Stimulated activated naive CD4-positive, alpha-beta T cell (primary cell): ENCODE measurements at regions not wholly inside any gene's neighbourhood (a gene's known extent, or its start where the extent isn't known, plus 50 kb on each side); places are given as distances from the start of the nearest gene placed in this dataset.
"Not testable (repeated sequence)": the region's sequence is repeated elsewhere in the genome, so short reads cannot be mapped to it uniquely, and the experiment has no call there.

Experiments used
- DNase-seq, 6 experiments: peaks; one replicate each; lab custom pipeline; 2025; lab: John Stamatoyannopoulos, UW

DNA sequence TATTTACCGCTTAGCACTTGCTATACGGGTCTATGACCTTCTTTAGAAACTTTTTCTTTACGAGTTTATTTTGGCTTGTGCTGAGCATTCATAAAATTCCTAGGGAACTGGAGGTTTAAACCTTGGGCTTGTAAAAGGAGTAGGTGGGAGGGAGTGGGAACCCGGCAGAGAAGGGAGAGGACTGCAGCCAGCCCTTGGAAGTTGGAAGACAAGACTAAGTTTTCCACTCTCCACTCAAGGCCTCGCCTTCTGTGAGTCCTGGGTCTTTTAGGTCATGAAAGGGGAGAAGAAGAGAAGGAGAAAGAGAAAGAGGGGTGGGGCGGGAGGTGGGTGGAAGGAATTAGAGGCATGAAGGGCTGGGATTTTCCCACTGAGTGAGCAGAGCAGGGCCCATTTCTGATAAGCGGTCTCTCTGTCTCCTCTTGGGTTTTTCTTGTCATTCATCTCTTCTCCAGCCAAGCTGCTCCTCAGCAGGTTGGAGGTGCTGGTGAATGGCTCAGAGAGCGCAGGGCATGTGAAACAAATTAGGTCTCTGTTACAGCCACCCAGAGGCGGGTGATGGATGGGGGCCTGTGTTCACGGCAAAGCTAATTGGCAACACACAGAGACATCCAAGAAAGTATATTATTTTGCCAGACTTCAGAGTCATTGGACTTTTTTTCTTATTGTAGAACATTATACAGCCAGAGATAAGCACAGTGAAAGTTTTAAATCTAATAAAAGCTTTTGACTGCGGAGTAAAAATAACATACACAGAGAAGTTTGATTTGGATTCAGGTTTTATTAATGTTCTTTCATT, 247.3 kb downstream of the FOXD2 start:
- DNase-seq: no peak

DNA sequence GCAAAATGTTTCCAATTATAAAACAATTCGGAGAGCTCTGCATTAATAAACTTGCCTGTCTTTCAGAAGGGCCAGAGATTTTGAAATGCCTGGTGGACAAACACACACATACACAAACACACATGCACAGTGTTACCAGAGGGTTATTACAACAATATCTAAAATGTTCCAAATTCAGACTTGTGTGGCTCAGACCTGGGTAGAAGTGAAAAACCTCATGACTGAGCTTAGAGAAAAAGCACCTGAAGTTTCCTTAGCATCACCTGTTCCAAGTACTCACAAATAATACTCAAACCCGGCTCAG, 247.9 kb downstream of the FOXD2 start:
- DNase-seq: no peak

DNA sequence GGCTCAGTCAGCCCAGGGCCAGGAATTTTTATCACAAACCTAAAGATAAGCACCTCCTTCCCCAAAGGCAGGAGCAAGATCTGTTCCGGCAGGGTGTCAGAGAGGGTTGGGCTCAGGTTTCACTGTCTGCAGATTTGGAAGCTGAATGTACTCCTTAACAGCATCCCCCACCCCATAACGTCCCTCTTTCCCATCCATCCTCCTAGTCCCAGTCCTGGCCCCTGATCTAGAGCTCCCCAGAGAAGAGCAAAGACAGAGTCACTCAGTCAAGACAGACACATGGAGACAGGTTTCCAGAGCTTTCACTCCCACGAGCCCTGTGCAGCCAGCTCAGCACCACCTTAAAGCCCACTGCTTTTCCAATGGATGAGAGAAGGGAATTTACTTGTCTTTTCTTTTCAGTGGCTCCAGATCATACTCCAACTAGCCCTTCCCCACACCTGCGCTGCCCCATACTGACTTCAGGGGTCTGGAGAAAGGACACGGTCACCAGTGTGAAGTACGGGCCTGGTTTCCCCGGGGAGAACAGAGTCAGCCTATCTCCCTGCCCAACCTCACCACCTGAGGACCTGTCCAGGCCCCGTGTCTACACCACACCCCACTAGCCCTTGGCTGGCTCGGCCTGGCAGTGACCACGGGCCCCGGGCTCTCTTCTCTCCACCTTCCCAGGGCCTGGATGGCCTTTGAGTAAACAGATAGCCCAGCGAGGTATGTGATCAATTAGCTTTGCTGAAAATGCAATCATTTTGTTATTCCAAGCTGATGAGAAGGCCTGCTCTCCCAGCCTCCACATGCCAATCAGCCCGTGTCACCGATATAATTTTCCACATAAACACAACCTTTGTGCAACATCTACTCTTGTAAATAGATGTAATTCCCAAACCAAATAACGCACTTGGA, 249.1 kb downstream of the FOXD2 start:
- no peak for DNase-seq

DNA sequence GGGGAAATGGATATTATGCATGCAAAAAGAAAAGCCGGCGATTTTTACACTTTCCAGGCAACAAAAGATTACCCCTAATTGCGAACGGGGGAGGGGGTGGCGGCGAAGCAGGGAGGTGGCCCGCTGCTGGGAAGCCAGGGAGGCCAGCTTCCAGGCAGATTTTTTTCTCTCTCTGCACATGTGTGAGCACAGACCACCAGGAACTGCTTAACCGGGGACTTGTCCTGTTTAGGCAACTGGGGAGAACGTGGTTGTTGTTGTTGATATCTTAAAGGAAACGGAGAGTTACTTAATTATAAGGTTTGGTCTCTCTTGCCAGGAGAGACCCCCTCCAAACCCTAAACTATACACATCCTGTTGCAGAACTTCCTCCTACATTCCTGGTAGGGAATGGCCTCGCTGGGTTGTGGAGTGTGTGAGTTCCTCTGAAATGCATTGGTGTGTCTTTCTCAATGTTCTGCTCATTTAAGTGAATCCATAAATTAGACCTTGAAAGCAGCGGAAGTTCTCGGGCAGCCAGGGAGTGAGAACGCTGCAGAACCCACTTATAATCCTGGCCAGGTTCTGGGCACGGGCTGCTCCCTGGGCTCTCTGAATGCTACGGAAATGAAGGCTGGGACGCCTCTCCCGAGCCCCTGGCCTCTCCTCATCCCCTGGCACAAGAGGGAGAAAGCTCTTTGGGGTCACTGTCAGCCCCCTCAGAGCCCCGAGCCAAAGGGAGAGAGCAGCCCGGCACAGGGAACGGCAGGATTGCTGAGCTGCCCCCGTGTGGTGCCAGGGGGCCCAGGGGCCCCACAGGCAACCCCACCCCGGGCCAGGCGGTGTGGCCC, 250.0 kb downstream of the FOXD2 start:
- DNase-seq: no peak

DNA sequence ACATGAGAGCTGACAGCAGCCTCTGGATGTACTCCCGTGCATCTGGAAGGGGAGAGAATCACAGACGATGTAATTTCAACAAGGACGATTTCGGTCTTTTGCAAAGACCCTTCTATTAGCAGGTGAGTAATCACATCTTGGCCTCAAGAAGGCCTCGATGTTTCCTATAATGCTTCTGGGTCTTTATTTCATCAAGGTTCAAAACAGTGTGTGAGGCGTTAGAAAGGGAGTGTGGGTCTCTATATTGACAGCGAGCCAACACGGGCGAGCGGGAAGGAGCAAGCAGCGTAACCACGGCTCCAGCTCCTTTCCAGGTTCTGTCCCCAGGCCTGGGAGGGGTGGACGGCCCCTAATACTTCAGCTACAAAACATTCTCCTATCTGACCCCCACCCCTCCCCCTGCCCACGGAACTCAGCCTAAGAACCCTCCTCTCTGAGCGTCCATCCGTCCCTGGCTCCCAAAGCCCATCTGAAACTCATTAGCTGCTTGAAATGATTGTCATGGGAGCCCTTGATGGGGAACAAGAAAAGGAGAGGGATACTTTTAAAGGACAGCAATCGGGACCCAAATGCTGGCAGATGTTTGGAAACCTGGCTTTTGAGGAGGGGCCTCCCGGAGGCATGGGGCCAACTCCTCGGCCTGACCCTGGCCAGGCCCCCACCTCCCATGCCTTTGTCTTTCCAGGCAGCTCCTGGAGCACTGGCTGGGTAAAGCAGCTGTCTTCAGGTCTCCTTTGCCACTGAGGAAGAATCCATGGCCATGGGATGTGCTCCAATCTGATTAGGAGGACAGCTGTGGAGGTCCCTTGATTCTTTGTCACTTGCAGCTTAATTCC, 250.8 kb downstream of the FOXD2 start:
- no peak for DNase-seq

DNA sequence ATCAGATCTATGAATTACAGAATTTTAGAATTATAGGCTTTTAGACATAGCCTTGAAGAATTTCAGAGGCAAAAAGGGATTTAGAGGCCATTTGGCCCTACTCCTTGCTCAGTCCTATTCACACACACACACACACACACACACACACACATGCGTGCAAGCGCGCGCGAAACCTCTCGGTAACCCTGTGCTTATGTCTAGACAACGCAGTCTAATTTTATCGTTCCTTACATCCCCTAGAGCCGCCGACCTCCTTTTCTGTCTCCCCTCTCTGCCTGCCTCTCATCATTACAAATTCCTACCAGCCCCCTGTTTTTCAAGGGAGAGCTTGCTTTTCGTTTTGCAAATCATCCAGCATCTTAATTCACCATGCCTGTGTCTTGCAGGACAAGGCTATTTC, 252.1 kb downstream of the FOXD2 start:
- DNase-seq: no peak

DNA sequence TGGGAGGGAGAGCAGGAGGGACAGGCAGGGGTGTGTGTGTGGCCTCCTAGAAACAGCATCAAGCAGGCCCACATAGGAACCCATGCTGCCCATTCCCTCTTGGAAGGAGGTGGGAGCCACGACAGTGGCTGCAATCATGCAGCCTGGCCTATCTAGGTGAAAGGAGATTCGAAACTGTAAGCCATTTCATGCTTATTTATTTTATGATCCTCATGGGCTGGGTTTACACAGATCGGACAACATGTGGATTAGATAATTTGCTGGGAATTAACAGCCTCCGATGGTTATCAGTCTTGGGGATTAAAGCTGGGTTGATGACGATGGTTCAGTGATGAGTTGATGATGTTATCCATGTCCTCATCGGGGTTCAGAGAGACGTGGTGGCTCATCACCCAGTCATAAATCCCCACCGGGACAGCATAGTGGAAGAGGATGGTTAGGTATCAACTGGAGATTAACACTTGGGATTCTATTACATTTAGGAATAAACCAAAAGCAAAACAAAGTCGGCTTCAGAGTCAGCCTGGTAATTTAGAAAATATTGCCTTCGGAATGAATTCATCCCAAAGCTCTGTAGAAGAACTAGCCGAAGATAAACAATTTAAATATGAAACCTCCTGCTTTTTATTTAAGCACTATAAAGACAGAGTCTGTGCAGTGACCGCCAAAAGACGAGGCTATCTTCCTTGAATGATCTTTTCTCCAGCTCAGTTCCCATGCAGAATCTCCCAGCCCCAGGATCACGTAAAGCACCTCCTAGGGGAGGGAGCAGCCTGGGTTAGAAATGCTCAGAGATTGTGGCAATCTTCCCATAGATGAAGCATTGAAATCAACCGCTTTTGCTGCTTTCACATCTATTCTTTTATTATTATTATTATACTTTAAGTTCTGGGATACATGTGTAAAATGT, 252.8 kb downstream of the FOXD2 start:
- no peak for DNase-seq

DNA sequence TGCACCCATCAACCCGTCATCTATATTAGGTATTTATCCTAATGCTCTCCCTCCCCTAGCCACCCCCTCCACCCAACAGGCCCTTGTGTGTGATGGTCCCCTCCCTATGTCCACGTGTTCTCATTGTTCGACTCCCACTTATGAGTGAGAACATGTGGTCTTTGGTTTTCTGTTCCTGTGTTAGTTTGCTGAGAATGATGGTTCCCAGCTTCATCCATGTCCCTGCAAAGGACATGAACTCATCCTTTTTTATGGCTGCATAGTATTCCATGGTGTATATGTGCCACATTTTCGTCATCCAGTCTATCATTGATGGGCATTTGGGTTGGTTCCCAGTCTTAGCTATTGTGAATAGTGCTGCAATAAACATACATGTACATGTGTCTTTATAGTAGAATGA, 253.4 kb downstream of the FOXD2 start:
- not testable (repeated sequence) for DNase-seq

DNA sequence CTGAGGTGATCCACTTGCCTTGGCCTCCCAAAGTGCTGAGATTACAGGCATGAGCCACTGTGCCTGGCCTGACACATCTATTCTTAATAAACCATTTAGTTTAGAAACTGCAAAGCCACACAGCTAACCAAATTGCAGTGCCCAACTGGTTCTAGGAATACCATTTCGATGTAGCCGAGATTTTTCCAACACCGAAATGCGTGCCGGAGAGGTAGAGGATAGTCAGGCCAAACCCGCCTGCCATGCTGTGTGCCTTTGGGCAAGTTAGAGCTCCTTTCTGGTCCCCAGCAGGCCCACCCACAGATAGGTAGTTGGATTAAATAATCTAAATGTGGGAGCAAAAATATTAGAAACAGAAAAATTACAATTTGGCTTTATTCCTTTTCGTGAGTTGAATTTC, 254.4 kb downstream of the FOXD2 start:
- DNase-seq: no peak

DNA sequence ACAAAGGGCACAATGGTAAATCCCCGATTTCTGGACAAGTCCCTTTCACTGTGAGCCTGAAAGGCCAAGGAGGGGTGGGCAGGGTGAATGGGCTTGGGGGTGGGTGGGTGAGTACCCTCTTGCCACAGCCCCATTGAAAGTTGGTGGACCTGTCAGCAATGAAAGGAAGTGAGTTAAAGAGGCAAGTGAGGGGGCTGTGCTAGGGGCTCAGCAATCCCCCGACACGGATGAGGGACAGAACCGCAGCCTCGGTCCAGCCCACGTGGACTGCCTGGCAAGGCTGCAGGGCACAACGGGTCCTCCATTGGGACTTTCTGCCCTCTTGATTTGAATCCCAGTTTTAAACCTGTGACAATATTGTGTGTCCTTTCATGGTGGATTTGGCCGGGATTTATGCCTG, 255.3 kb downstream of the FOXD2 start:
- DNase-seq: no peak

DNA sequence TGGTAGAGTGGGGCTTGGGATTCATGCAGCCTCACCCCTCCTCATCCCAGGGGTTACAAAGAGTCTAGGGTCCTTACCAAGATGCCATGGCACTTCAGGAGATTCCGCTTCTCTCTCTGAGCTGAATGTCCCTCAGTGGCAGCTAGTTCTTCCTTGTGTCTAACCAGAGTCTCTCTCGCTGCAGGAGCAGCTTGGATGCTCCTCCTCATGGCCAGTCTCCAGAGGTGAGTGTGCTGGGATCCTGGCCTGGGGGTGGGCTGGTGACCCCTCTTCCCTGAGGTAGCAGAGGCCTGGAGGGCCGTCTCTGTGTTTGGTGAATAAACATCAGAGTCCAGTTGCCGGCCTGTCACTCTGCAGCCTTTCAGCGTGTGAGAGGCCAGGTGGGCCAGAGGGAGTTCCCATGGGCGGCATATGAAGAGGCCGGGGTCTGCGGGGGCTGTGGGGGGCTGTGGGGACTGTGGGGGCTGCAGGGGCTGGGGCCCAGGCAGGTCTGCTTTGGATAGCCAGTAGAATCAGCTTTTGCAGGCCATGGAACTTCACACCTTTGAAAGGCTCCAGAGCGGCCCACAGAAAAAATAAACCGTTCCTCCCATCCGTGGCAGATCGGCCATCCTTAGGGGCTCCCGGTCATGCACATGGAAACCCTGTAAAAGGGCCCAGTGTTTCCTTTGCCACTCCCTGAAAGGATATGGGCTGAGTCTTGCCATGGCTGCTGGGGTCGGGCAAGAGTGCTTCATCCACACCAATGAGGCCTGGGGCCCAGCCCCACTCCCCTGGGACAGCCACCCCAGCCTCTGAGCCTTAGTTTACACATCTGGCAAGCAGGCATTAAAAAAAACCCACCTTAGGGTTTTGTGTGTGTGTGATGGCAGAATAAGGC, 256.4 kb downstream of the FOXD2 start:
- DNase-seq: no peak

DNA sequence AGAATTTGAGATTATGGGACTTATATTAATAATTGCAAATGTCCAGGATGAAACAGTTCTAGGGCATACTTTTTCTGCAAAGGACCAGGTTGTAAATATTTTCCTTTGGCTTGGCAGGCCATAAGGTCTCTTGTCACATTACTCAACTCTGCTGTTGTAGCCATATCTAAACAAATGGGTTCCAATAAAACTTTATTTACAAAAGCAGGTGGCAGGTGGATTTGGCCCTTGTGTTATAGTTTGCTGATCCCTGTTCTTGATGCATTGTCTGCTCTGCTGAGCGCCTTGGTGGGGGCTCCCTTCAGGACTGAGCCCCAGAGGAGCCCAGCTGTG, 258.5 kb downstream of the FOXD2 start:
- no peak for DNase-seq

DNA sequence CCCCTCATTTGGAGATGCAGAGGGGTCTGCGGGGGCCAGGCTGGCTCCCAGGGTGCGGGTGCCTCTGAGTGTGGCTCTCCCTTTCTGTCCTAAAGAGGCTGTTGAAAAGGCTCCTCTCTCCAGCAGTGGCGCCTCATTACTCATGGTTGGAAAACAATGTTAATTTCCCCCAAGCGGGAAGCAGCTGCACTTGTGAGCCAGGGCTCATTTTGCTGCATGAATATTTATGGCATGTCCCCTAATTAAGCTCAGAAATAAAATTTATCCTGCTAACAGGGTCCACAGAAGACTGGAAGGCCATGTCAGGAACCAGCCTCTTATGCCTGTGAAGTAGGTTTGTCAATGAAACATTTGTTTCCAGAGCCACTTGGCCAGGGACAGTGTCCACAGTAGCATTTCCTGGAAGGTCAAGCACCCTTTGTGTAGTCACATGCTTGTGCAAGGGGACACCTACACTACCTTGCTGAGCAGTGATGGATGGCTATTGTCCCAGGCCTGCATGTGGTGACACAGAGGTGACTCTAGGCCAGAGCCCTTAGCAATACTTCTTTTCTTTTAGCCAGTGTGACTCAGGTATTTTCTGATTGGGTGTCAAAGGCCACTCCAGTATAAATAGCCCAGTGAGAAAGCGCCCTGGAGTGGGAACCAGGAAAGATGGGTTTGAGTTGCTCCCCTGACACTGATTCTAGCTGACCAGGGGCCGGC, 259.0 kb downstream of the FOXD2 start:
- DNase-seq: no peak

DNA sequence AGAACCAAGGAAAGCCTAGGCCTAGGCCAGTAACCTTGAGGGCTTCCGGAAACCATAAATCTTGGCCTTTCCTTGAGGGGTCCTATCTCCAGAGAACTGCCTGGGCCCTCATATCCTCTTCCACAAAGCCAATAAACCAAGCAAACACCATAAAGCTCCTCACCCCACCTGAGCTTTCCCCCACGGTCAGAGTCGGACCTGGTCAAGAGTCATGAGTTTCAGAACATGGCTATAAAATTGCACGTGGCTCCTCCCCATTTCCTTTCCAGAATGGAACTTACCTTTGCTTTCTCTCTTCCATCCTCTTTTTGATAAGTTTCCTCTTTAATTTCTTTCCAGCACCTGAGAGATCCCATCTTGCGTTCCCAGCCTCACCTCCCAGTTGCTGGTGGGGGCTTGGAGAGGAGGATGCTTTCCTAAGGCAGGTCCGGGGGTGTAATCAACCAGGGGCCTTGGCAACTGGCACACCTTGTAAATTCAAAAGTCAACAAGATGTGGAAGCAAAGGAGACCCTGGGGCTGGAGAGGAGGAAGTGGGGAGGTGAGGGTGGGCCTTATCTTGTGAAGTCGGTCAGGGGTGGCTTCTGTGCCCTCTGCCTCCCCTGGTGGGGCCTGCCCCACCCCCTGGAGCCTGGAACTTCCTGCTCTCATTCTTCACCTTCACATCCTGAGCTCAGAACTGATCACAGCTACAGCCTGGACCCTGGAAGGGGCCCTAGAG, 259.9 kb downstream of the FOXD2 start:
- no peak for DNase-seq

DNA sequence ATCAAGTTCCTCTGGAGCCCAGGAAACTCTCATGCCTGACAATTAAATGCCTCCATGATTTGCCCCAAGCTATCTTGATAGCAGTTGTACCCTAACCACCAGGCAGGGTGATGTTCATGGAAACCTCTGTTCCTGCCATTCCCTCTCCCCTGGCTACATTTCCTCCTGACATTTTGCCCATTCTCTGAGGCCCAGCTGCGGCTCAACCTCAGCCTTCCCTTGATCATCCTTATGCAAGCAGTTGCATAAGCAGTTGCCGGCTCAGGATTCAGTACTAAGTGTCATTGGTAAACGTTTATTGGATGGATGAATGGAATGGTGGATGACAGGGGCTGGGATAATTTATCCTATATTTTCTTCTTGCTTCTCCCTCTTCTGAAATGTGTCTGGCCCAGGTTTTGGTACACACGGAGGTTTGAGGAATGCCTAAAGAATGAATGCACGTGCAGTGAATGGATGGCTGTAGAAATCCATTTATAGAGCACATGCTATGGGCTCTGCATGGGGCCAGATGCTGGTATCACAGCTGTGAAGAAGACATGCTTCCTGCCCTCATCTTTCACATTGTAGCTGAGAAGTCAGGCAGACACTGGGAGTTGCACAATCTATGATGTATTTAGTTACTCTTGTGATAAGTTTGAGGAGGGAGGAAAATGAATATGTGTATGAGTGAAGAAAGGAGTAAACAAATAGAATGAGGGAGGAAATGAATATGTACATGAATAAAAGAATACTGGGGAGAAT, 261.8 kb downstream of the FOXD2 start:
- no peak for DNase-seq

DNA sequence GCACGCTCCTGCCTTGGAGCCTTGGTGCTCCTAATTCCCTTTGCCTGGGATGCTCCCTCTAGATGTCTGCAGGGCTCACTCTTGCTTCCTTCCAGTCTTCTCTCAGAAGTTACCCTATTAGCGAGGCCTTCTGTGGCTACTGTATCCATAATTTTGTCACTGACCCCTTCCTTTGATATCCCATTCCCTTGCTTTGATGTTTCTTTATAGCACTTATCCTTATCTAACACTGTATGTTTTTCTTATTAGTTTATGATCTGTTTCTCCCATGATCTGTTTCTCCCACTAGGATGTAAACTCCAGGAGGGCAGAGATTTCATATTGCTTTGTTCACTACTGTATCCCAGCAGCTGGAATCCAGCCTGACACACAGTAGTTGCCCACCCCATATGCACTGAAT, 263.4 kb downstream of the FOXD2 start:
- no peak for DNase-seq

DNA sequence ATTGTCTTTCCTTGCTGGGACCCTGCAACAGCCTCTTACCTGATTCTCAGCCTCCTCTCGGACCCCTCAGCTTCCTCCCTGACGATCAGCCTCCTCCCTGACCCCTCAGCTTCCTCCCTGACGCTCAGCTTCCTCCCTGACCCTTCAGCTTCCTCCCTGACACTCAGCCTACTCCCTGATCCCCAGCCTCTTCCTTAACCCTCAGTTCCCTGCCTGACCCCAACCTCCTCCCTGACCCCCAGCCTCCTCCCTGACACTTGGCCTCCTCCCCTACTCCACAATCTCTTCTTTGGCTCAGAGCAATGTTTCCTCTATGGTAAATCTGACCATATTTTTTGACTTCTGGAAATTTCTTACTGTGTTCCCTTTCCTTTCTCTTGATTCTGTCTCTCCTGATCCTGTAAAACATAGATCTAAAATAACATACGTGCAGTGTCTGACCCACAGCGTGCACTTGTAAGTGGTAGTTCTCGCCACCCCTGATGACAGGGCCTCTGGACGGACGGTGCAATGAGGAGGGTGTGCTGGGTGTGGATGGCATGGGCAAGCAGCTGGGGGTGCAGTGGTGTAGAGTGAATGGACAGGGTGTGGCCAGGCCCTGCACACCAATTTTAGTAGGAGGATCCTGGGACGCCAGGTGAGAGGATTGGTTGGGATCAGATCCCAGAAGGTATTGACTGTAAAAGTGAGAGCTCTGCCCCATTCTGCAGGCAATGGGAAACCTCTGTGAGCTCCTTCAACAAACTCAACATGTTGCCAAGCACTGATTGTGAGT, 264.1 kb downstream of the FOXD2 start:
- no peak for DNase-seq
